Hepatocyte (in vitro differentiated cells): ENCODE measurements at regions not wholly inside any gene's neighbourhood (a gene's known extent, or its start where the extent isn't known, plus 50 kb on each side); places are given as distances from the start of the nearest gene placed in this dataset.

Source experiments
- CTCF ChIP-seq: fragments of 200-600 bp; sonication (generic); IDR thresholded peaks from 2 replicates; pipeline ENCODE4 v1.5.1; 2016; ENCODE audit warnings: antibody characterized with exemption, mild to moderate bottlenecking; ENCODE audit not compliant: poor library complexity
- EZH2phosphoT487 ChIP-seq: fragments of 200-600 bp; sonication (generic); IDR thresholded peaks from one replicate; pipeline ENCODE4 v1.6.1; 2018; ENCODE audit warnings: antibody characterized with exemption, mild to moderate bottlenecking, low read depth, moderate library complexity; ENCODE audit not compliant: unreplicated experiment, severe bottlenecking

DNA sequence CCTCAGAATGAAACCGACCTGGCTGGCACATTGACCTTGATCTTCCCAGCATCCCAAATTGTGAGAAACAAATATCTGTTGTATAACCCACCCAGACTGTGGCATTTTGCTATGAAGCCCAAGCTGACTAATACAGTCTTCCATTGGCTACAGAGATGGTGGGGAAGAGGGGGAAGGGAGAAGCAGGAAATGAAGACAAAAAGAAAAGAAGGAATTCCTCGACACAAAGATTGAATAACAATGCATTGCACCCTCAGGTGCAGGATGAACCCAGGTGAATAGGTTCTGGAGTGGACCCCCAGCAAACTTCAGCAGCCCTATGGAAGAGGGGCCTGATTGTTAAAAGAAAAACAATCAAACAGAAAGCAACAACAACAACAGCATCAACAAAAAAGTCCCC lies 270.7 kb downstream of the FSIP2 start:
- TF ChIP-seq CTCF (no peak), EZH2phosphoT487 (no peak)
